ENCODE measurements at regions not wholly inside any gene's neighbourhood (a gene's known extent, or its start where the extent isn't known, plus 50 kb on each side); places are given as distances from the start of the nearest gene placed in this dataset.

- H3K4me2 ChIP-seq (ENCODE audit: low read length), result no peak overlapping the region
- H3K4me1 ChIP-seq (ENCODE audit: insufficient read depth, low read length), result no peaks in the 10 kb centered on the region
- Mint-ChIP-seq H3K4me1 (ENCODE audit: low read depth, unreplicated experiment) (no peaks in the 10 kb centered on the region), H3K27ac (ENCODE audit: unreplicated experiment) (no peak overlapping the region), H3K27me3 (ENCODE audit: low read depth, unreplicated experiment) (no peaks in the 10 kb centered on the region), H3K9me3 (ENCODE audit: unreplicated experiment) (no peaks in the 10 kb centered on the region), H3K36me3 (ENCODE audit: low read depth, unreplicated experiment) (no peaks in the 10 kb centered on the region), H3K4me3 (ENCODE audit: unreplicated experiment) (no peak overlapping the region)
- no peaks in the 10 kb centered on the region for H4K20me1 ChIP-seq (ENCODE audit: insufficient read depth, low read length)
- no peaks in the 10 kb centered on the region for H3K27me3 ChIP-seq (ENCODE audit: insufficient read depth, low read length)
- FAIRE-seq (no peak), DNase-seq (ENCODE audit: low read depth) (no peak)
- no peaks in the 10 kb centered on the region for H3K36me3 ChIP-seq (ENCODE audit: insufficient read depth, low read length)
- TF ChIP-seq EZH2 (IDR thresholded peaks at IDR 0.05; ENCODE audit: insufficient read depth, low read length), result no peak
- H3K4me3 ChIP-seq (ENCODE audit: insufficient read depth, low read depth, low read length), result no peak overlapping the region
- H3K79me2 ChIP-seq (ENCODE audit: insufficient read depth, low read length), result no peaks in the 10 kb centered on the region
- no peaks in the 10 kb centered on the region for H3K9me3 ChIP-seq (ENCODE audit: insufficient read depth, low read depth, low read length)
- no peak overlapping the region for H2AFZ ChIP-seq (ENCODE audit: low read depth, low read length)
- H3K9ac ChIP-seq (ENCODE audit: low read length), result no peak overlapping the region
- H3K27ac ChIP-seq (ENCODE audit: low read depth, low read length), result no peak overlapping the region
Observed at GRCh38 chr10:55065185-55065584, 264.2 kb upstream of the PCDH15 start.

GRCh38 chr10:55063811-55064210 lies 262.8 kb upstream of the PCDH15 start:
- Histone ChIP-seq H3K27ac (ENCODE audit: low read depth, low read length) (no peak overlapping the region), H2AFZ (ENCODE audit: low read depth, low read length) (no peak overlapping the region), H4K20me1 (ENCODE audit: insufficient read depth, low read length) (no peaks in the 10 kb centered on the region), H3K4me2 (ENCODE audit: low read length) (no peak overlapping the region), H3K9me3 (ENCODE audit: insufficient read depth, low read depth, low read length) (no peaks in the 10 kb centered on the region), H3K79me2 (ENCODE audit: insufficient read depth, low read length) (no peaks in the 10 kb centered on the region), H3K9ac (ENCODE audit: low read length) (no peak overlapping the region), H3K36me3 (ENCODE audit: insufficient read depth, low read length) (no peaks in the 10 kb centered on the region), H3K4me1 (ENCODE audit: insufficient read depth, low read length) (no peaks in the 10 kb centered on the region), H3K4me3 (ENCODE audit: insufficient read depth, low read depth, low read length) (no peak overlapping the region), H3K27me3 (ENCODE audit: insufficient read depth, low read length) (no peaks in the 10 kb centered on the region)
- no peaks in the 10 kb centered on the region for H3K27me3 Mint-ChIP-seq (ENCODE audit: low read depth, unreplicated experiment)
- H3K4me1 Mint-ChIP-seq (ENCODE audit: low read depth, unreplicated experiment), result no peaks in the 10 kb centered on the region
- peak; percentile 4 for DNase-seq (ENCODE audit: low read depth)
- no peak for TF ChIP-seq EZH2 (IDR thresholded peaks at IDR 0.05; ENCODE audit: insufficient read depth, low read length)
- TF ChIP-seq CTCF (IDR thresholded peaks at IDR 0.05; ENCODE audit: insufficient read depth, low read depth, low read length), result no peak
- H3K4me3 Mint-ChIP-seq (ENCODE audit: unreplicated experiment), result no peak overlapping the region
- FAIRE-seq, result no peak
- no peak overlapping the region for H3K27ac Mint-ChIP-seq (ENCODE audit: unreplicated experiment)
- no peaks in the 10 kb centered on the region for H3K36me3 Mint-ChIP-seq (ENCODE audit: low read depth, unreplicated experiment)
- no peaks in the 10 kb centered on the region for H3K9me3 Mint-ChIP-seq (ENCODE audit: unreplicated experiment)

GRCh38 chr10:55062349-55062748 lies 261.3 kb upstream of the PCDH15 start:
- Histone ChIP-seq H4K20me1 (ENCODE audit: insufficient read depth, low read length) (no peaks in the 10 kb centered on the region), H3K4me2 (ENCODE audit: low read length) (no peak overlapping the region), H3K36me3 (ENCODE audit: insufficient read depth, low read length) (no peaks in the 10 kb centered on the region), H2AFZ (ENCODE audit: low read depth, low read length) (no peak overlapping the region), H3K4me1 (ENCODE audit: insufficient read depth, low read length) (no peaks in the 10 kb centered on the region), H3K9ac (ENCODE audit: low read length) (no peak overlapping the region), H3K4me3 (ENCODE audit: insufficient read depth, low read depth, low read length) (no peak overlapping the region), H3K27me3 (ENCODE audit: insufficient read depth, low read length) (no peaks in the 10 kb centered on the region), H3K27ac (ENCODE audit: low read depth, low read length) (no peak overlapping the region), H3K9me3 (ENCODE audit: insufficient read depth, low read depth, low read length) (no peaks in the 10 kb centered on the region), H3K79me2 (ENCODE audit: insufficient read depth, low read length) (no peaks in the 10 kb centered on the region)
- Mint-ChIP-seq H3K9me3 (ENCODE audit: unreplicated experiment) (no peaks in the 10 kb centered on the region), H3K27me3 (ENCODE audit: low read depth, unreplicated experiment) (no peaks in the 10 kb centered on the region), H3K27ac (ENCODE audit: unreplicated experiment) (no peak overlapping the region), H3K36me3 (ENCODE audit: low read depth, unreplicated experiment) (no peaks in the 10 kb centered on the region), H3K4me3 (ENCODE audit: unreplicated experiment) (no peak overlapping the region), H3K4me1 (ENCODE audit: low read depth, unreplicated experiment) (no peaks in the 10 kb centered on the region)
- TF ChIP-seq CTCF (IDR thresholded peaks at IDR 0.05; ENCODE audit: insufficient read depth, low read depth, low read length), result no peak
- TF ChIP-seq EZH2 (IDR thresholded peaks at IDR 0.05; ENCODE audit: insufficient read depth, low read length), result no peak
- no peak for DNase-seq (ENCODE audit: low read depth)
- FAIRE-seq, result no peak

All from astrocyte (in vitro differentiated cells and primary cell).